ENCODE measurements at regions not wholly inside any gene's neighbourhood (a gene's known extent, or its start where the extent isn't known, plus 50 kb on each side); places are given as distances from the start of the nearest gene placed in this dataset.

DNA sequence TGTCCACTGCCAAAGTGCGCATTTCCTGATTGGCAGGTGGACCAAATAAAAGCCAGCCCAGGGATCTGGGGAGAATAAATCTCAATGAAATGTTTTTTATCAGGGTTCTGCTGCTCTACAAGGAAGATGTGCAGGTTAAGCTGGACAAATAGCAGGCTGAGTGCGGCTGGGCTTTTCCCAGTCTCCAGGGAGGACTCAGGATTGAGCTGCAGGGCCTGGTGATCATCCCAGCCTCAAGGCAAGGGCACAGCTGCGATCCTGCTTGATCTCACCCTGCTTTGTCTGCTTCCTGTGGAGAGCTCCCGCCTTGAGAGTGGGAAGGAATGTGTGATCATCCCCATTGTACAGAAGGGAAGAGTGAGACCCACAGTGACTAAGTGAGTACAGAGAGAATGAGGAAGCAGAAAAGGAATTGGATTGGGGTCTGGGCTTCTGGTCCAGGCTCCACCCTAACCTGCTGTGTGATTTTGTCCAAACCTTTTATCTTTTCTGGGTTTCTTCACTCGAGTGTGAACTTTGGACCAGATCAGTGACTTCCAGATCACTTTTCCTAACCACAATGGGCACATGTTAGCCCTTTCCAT, 75.3 kb upstream of the CRHR1 start:
- TF ChIP-seq POLR2AphosphoS5 (IDR thresholded peaks at IDR 0.05; ENCODE audit: insufficient read depth in 1 of 2, low read depth in 1 of 2) (no peak), POLR2A (IDR thresholded peaks at IDR 0.05) (no peak)

All from vagina (tissue), 2 donors.